Activated CD8-positive, alpha-beta T cell treated with anti-CD3 and anti-CD28 coated beads, Interleukin-2, amount 10 ng/mL, durations not matched to agents 7 days and 5 days (primary cell): ENCODE measurements at regions not wholly inside any gene's neighbourhood (a gene's known extent, or its start where the extent isn't known, plus 50 kb on each side); places are given as distances from the start of the nearest gene placed in this dataset.

ENCODE experiments used
- ATAC-seq: fragments of 150-1000 bp; cut with Tn5 transposase; one replicate; pipeline ENCODE4 v1.10.0; 2021; ENCODE audit warnings: moderate library complexity
- CTCF ChIA-PET: fragments of 350-600 bp; sonication (Branson Sonifier 250); formaldehyde crosslinking; loops from one replicate; lab custom pipeline; 2021; ENCODE audit warnings: antibody characterized with exemption; lab: Charles Lee
- POLR2A ChIA-PET: fragments of 350-600 bp; sonication (Branson Sonifier 250); formaldehyde crosslinking; loops from one replicate; lab custom pipeline; 2021; ENCODE audit warnings: antibody characterized with exemption; lab: Charles Lee
- DNase-seq: peaks from one replicate; pipeline ENCODE4 v3.0.0-alpha.2; 2020
- H3K27ac Mint-ChIP-seq: one replicate; pipeline ENCODE4 v1.8.0; 2021; ENCODE audit warnings: mild to moderate bottlenecking, mixed read lengths
- H3K27me3 Mint-ChIP-seq: one replicate; pipeline ENCODE4 v1.8.0; 2021; ENCODE audit warnings: low read depth, mixed read lengths
- H3K36me3 Mint-ChIP-seq: one replicate; pipeline ENCODE4 v1.8.0; 2021; ENCODE audit warnings: low read depth, mixed read lengths
- H3K4me1 Mint-ChIP-seq: one replicate; pipeline ENCODE4 v1.8.0; 2021; ENCODE audit warnings: low read depth, mixed read lengths
- H3K4me3 Mint-ChIP-seq: one replicate; pipeline ENCODE4 v1.8.0; 2021; ENCODE audit warnings: mild to moderate bottlenecking, mixed read lengths
- H3K9me3 Mint-ChIP-seq: one replicate; pipeline ENCODE4 v1.8.0; 2022; ENCODE audit warnings: mixed read lengths; ENCODE audit not compliant: insufficient read depth

GRCh38 chr15:87805117-87805820 lies 451.3 kb downstream of the NTRK3 start:
- no peak overlapping the region for H3K27ac Mint-ChIP-seq
- ChIA-PET POLR2A (no interaction called here), CTCF (no interaction called here)
- H3K4me1 Mint-ChIP-seq = no peaks in the 10 kb centered on the region
- H3K9me3 Mint-ChIP-seq = no peaks in the 10 kb centered on the region
- no peak overlapping the region for H3K4me3 Mint-ChIP-seq
- no peak for ATAC-seq
- DNase-seq = no peak
- no peaks in the 10 kb centered on the region for H3K36me3 Mint-ChIP-seq
- H3K27me3 Mint-ChIP-seq = no peaks in the 10 kb centered on the region

- DNase-seq = no peak
- Mint-ChIP-seq H3K36me3 (no peaks in the 10 kb centered on the region), H3K4me3 (no peak overlapping the region), H3K9me3 (no peaks in the 10 kb centered on the region), H3K4me1 (no peaks in the 10 kb centered on the region), H3K27ac (no peak overlapping the region), H3K27me3 (no peaks in the 10 kb centered on the region)
- POLR2A ChIA-PET = no interaction called here
- CTCF ChIA-PET = no interaction called here
- ATAC-seq = no peak
Measured at GRCh38 chr15:87804451-87804850, 452.1 kb downstream of the NTRK3 start.

GRCh38 chr15:87799838-87800237 lies 456.7 kb downstream of the NTRK3 start:
- DNase-seq (no peak), ATAC-seq (no peak)
- Mint-ChIP-seq H3K27me3 (no peaks in the 10 kb centered on the region), H3K27ac (no peak overlapping the region), H3K4me1 (no peaks in the 10 kb centered on the region), H3K36me3 (no peaks in the 10 kb centered on the region), H3K9me3 (no peaks in the 10 kb centered on the region), H3K4me3 (no peak overlapping the region)
- CTCF ChIA-PET = no interaction called here
- POLR2A ChIA-PET = no interaction called here

- Mint-ChIP-seq H3K4me1 (no peaks in the 10 kb centered on the region), H3K27ac (no peak overlapping the region), H3K36me3 (no peaks in the 10 kb centered on the region), H3K9me3 (no peaks in the 10 kb centered on the region), H3K4me3 (no peak overlapping the region), H3K27me3 (no peaks in the 10 kb centered on the region)
- ChIA-PET POLR2A (no interaction called here), CTCF (no interaction called here)
- DNase-seq (no peak), ATAC-seq (no peak)
Measured at GRCh38 chr15:87799428-87799827, 457.1 kb downstream of the NTRK3 start.

GRCh38 chr15:87793725-87794124 lies 462.8 kb downstream of the NTRK3 start:
- no peak overlapping the region for H3K4me3 Mint-ChIP-seq
- H3K27me3 Mint-ChIP-seq = no peaks in the 10 kb centered on the region
- no peaks in the 10 kb centered on the region for H3K36me3 Mint-ChIP-seq
- CTCF ChIA-PET = no interaction called here
- DNase-seq = no peak
- no peak for ATAC-seq
- POLR2A ChIA-PET = no interaction called here
- no peaks in the 10 kb centered on the region for H3K4me1 Mint-ChIP-seq
- H3K27ac Mint-ChIP-seq = no peak overlapping the region
- H3K9me3 Mint-ChIP-seq = no peaks in the 10 kb centered on the region

- H3K4me1 Mint-ChIP-seq = no peaks in the 10 kb centered on the region
- H3K4me3 Mint-ChIP-seq = no peak overlapping the region
- ChIA-PET CTCF (no interaction called here), POLR2A (no interaction called here)
- DNase-seq (no peak), ATAC-seq (no peak)
- no peaks in the 10 kb centered on the region for H3K9me3 Mint-ChIP-seq
- H3K36me3 Mint-ChIP-seq = no peaks in the 10 kb centered on the region
- H3K27me3 Mint-ChIP-seq = no peaks in the 10 kb centered on the region
- no peak overlapping the region for H3K27ac Mint-ChIP-seq
Measured at GRCh38 chr15:87792250-87793040, 464.1 kb downstream of the NTRK3 start.

- DNase-seq = no peak
- Mint-ChIP-seq H3K4me3 (no peak overlapping the region), H3K4me1 (no peaks in the 10 kb centered on the region), H3K36me3 (no peaks in the 10 kb centered on the region), H3K9me3 (peaks cover 4% of the 10 kb centered on the region), H3K27ac (no peak overlapping the region), H3K27me3 (no peaks in the 10 kb centered on the region)
- POLR2A ChIA-PET = no interaction called here
- CTCF ChIA-PET = no interaction called here
- no peak for ATAC-seq
Measured at GRCh38 chr15:87781959-87782625, 474.4 kb downstream of the NTRK3 start.

GRCh38 chr15:87779746-87780145 lies 476.8 kb downstream of the NTRK3 start:
- no peaks in the 10 kb centered on the region for H3K4me1 Mint-ChIP-seq
- no peak for DNase-seq
- H3K27ac Mint-ChIP-seq = no peak overlapping the region
- ChIA-PET POLR2A (no interaction called here), CTCF (no interaction called here)
- H3K27me3 Mint-ChIP-seq = no peaks in the 10 kb centered on the region
- H3K36me3 Mint-ChIP-seq = no peaks in the 10 kb centered on the region
- H3K9me3 Mint-ChIP-seq = peaks cover 4% of the 10 kb centered on the region
- ATAC-seq = no peak
- no peak overlapping the region for H3K4me3 Mint-ChIP-seq

- H3K27me3 Mint-ChIP-seq = no peaks in the 10 kb centered on the region
- H3K36me3 Mint-ChIP-seq = no peaks in the 10 kb centered on the region
- DNase-seq = no peak
- H3K27ac Mint-ChIP-seq = no peak overlapping the region
- ATAC-seq = no peak
- CTCF ChIA-PET = no interaction called here
- POLR2A ChIA-PET = no interaction called here
- no peaks in the 10 kb centered on the region for H3K4me1 Mint-ChIP-seq
- H3K9me3 Mint-ChIP-seq = peaks cover 4% of the 10 kb centered on the region
- no peak overlapping the region for H3K4me3 Mint-ChIP-seq
Measured at GRCh38 chr15:87778358-87778757, 478.2 kb downstream of the NTRK3 start.

GRCh38 chr15:87777054-87777561 lies 479.4 kb downstream of the NTRK3 start:
- CTCF ChIA-PET = no interaction called here
- Mint-ChIP-seq H3K27me3 (no peaks in the 10 kb centered on the region), H3K4me1 (no peaks in the 10 kb centered on the region), H3K9me3 (peaks cover 5% of the 10 kb centered on the region), H3K36me3 (no peaks in the 10 kb centered on the region), H3K4me3 (no peak overlapping the region), H3K27ac (no peak overlapping the region)
- DNase-seq (no peak), ATAC-seq (no peak)
- POLR2A ChIA-PET = no interaction called here

- peaks cover 6% of the 10 kb centered on the region for H3K9me3 Mint-ChIP-seq
- CTCF ChIA-PET = no interaction called here
- H3K4me3 Mint-ChIP-seq = no peak overlapping the region
Measured at GRCh38 chr15:87767516-87767915, 489.0 kb downstream of the NTRK3 start.

More at GRCh38 chr15:87767516-87767915, 489.0 kb downstream of the NTRK3 start:
- Mint-ChIP-seq H3K36me3 (no peaks in the 10 kb centered on the region), H3K4me1 (no peaks in the 10 kb centered on the region), H3K27me3 (peaks cover 3% of the 10 kb centered on the region), H3K27ac (no peak overlapping the region)
- DNase-seq = no peak
- ATAC-seq = no peak
- POLR2A ChIA-PET = no interaction called here
